Smooth muscle cell (in vitro differentiated cells): ENCODE measurements at regions not wholly inside any gene's neighbourhood (a gene's known extent, or its start where the extent isn't known, plus 50 kb on each side); places are given as distances from the start of the nearest gene placed in this dataset.
"Not testable (repeated sequence)": the region's sequence is repeated elsewhere in the genome, so short reads cannot be mapped to it uniquely, and the experiment has no call there.

ENCODE experiments used
- DNase-seq: peaks from one replicate; lab custom pipeline; 2025; ENCODE audit not compliant: unreplicated experiment; lab: John Stamatoyannopoulos, UW
- H2AFZ ChIP-seq: fragments of 200-600 bp; sonication (generic); 2 replicates; pipeline ENCODE4 v1.6.0; 2016; ENCODE audit warnings: antibody characterized with exemption, low read depth, mild to moderate bottlenecking
- H3F3A ChIP-seq: fragments of 200-600 bp; sonication (generic); 2 replicates; pipeline ENCODE4 v1.6.0; 2017; ENCODE audit warnings: antibody characterized with exemption, low read depth
- H3K27ac ChIP-seq: fragments of 200-600 bp; sonication (generic); 2 replicates; pipeline ENCODE4 v1.5.1; 2016; ENCODE audit warnings: low read depth, mild to moderate bottlenecking
- H3K27me3 ChIP-seq: fragments of 200-600 bp; sonication (generic); 2 replicates; pipeline ENCODE4 v1.6.1; 2016; ENCODE audit warnings: low read depth, mild to moderate bottlenecking
- H3K36me3 ChIP-seq: fragments of 200-600 bp; sonication (generic); 2 replicates; pipeline ENCODE4 v1.5.1; 2016; ENCODE audit warnings: low read depth
- H3K4me1 ChIP-seq: fragments of 200-600 bp; sonication (generic); 2 replicates; pipeline ENCODE4 v1.5.1; 2016; ENCODE audit warnings: low read depth
- H3K4me2 ChIP-seq: fragments of 200-600 bp; sonication (generic); 2 replicates; pipeline ENCODE4 v1.6.0; 2016; ENCODE audit warnings: mild to moderate bottlenecking
- H3K4me3 ChIP-seq: fragments of 200-600 bp; sonication (generic); 2 replicates; pipeline ENCODE4 v1.5.1; 2016; ENCODE audit warnings: mild to moderate bottlenecking
- H3K79me2 ChIP-seq: fragments of 200-600 bp; sonication (generic); 2 replicates; pipeline ENCODE4 v1.6.0; 2016; ENCODE audit warnings: low read depth, mild to moderate bottlenecking
- H3K9ac ChIP-seq: fragments of 200-600 bp; sonication (generic); 2 replicates; pipeline ENCODE4 v1.6.0; 2016; ENCODE audit warnings: low read depth
- H3K9me3 ChIP-seq: fragments of 200-600 bp; sonication (generic); replicated peaks from 2 replicates; pipeline ENCODE4 v1.5.1; 2016; ENCODE audit warnings: low read depth
- H4K20me1 ChIP-seq: fragments of 200-600 bp; sonication (generic); 2 replicates; pipeline ENCODE4 v1.6.0; 2016; ENCODE audit warnings: low read depth
- WGBS: methylation state at CpG from one replicate; pipeline ENCODE4 v1.1.7; 2016; ENCODE audit warnings: low lambda C conversion rate; 5-methylcytosine and 5-hydroxymethylcytosine counted together
- TF ChIP-seq, protein P1 (sequence below): fragments of 200-600 bp; sonication (generic); IDR thresholded peaks from 2 replicates; pipeline ENCODE4 v1.5.1; 2017; ENCODE audit warnings: borderline replicate concordance, mild to moderate bottlenecking, antibody characterized with exemption; ENCODE audit not compliant: insufficient read depth, poor library complexity, severe bottlenecking

GRCh38 chr6:86502497-86502896 lies 434.8 kb upstream of the HTR1E start:
- no peak for DNase-seq
- WGBS, result 76% methylated on average over 3 of the region's 3 CpGs

DNA sequence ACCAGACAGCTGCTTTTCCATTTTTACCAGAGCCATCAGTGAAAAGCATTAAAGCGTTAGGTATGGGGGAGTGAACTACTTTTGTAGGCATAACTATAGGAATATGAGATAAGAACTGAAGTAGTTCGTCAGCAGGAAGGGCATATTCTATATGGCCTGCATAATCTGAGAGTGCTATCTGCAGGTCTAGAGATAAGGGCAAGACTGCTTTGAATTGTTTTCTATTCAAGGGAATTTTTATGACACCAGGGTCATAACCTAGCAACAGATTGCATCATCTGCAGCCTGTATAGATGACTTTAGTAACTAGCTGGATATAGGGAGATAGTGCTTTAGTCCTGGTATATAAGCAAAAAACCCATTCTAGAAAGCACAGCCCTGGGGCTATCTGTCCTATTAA lies 437.3 kb upstream of the HTR1E start:
- Histone ChIP-seq H2AFZ (no peak overlapping the region), H3K9me3 (no peaks in the 10 kb centered on the region), H3K9ac (no peak overlapping the region), H3K27me3 (no peaks in the 10 kb centered on the region), H3K4me3 (no peak overlapping the region), H3K4me2 (no peak overlapping the region), H3K4me1 (no peaks in the 10 kb centered on the region), H3F3A (no peaks in the 10 kb centered on the region), H3K79me2 (no peaks in the 10 kb centered on the region), H3K36me3 (no peaks in the 10 kb centered on the region), H4K20me1 (no peaks in the 10 kb centered on the region), H3K27ac (no peak overlapping the region)
- no peak for DNase-seq
- WGBS, result 46% methylated on average over 2 of the region's 2 CpGs
- TF ChIP-seq, protein P1, sequence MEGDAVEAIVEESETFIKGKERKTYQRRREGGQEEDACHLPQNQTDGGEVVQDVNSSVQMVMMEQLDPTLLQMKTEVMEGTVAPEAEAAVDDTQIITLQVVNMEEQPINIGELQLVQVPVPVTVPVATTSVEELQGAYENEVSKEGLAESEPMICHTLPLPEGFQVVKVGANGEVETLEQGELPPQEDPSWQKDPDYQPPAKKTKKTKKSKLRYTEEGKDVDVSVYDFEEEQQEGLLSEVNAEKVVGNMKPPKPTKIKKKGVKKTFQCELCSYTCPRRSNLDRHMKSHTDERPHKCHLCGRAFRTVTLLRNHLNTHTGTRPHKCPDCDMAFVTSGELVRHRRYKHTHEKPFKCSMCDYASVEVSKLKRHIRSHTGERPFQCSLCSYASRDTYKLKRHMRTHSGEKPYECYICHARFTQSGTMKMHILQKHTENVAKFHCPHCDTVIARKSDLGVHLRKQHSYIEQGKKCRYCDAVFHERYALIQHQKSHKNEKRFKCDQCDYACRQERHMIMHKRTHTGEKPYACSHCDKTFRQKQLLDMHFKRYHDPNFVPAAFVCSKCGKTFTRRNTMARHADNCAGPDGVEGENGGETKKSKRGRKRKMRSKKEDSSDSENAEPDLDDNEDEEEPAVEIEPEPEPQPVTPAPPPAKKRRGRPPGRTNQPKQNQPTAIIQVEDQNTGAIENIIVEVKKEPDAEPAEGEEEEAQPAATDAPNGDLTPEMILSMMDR, result no peak

More at GRCh38 chr6:86502497-86502896, 434.8 kb upstream of the HTR1E start:
- Histone ChIP-seq H3K79me2 (no peaks in the 10 kb centered on the region), H3K9me3 (no peaks in the 10 kb centered on the region), H3K27ac (no peak overlapping the region), H3K9ac (no peak overlapping the region), H3K4me3 (no peak overlapping the region), H4K20me1 (no peaks in the 10 kb centered on the region), H3K27me3 (no peaks in the 10 kb centered on the region), H2AFZ (no peak overlapping the region), H3K4me2 (no peak overlapping the region), H3K4me1 (no peaks in the 10 kb centered on the region), H3F3A (no peaks in the 10 kb centered on the region), H3K36me3 (no peaks in the 10 kb centered on the region)
- TF ChIP-seq, protein P1, result no peak

DNA sequence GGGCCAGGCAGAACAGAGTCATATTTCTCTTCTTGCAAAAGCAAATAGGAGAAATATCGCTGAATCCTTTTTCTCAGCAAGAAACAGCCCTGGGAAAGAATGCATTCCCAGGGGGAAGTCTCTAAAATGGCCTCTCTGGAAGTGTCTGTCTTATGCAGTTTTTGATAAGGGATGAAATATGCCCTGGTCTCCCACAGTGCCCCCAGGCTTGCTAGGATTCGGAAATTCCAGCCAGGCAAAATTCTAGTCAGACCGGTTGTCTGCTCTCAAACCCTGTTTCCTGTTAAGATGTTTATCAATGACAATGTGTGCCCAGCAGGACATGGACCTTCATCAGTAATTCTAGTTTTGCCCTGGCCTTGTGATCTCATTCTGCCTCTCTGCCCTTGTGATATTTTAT lies 448.3 kb upstream of the HTR1E start:
- not testable (repeated sequence) for H3K4me2 ChIP-seq, H3K9ac ChIP-seq, H3K4me1 ChIP-seq, H3K36me3 ChIP-seq, DNase-seq, H4K20me1 ChIP-seq, H3K79me2 ChIP-seq, H3F3A ChIP-seq, H3K27ac ChIP-seq, H3K4me3 ChIP-seq, H3K9me3 ChIP-seq, H2AFZ ChIP-seq, H3K27me3 ChIP-seq
- 66% methylated on average over 3 of the region's 3 CpGs for WGBS

DNA sequence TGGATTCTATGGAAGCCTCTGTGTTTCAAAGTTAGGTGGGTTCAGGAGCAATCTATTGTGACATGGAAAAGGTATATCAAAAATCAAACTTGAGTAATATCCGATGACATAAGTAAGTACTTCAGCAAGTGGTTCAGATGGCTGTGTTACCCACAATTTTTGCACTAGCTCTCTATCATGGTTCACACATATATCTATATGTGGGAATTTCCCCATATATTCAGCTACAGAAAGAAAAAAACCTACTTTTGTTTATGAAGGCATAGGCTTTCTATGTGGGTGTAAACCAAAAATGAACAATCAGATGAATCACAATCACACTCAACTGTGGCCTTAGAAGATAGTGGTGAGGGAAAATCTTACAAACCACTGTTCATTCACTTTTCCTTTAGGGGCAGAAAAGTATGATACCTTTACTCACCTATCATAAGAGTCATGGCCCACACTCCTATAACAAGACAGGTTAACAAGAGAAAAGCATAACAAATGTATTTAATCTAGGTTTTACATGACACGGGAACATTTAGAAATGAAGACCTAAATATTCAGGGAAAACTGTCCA lies 449.6 kb upstream of the HTR1E start:
- Histone ChIP-seq H3F3A (no peaks in the 10 kb centered on the region), H3K4me3 (no peak overlapping the region), H3K4me2 (no peak overlapping the region), H2AFZ (no peak overlapping the region), H3K27ac (no peak overlapping the region), H3K4me1 (no peaks in the 10 kb centered on the region), H3K79me2 (no peaks in the 10 kb centered on the region), H3K36me3 (no peaks in the 10 kb centered on the region), H3K27me3 (no peaks in the 10 kb centered on the region), H3K9me3 (no peaks in the 10 kb centered on the region), H3K9ac (no peak overlapping the region), H4K20me1 (no peaks in the 10 kb centered on the region)
- no peak for DNase-seq
- TF ChIP-seq, protein P1, result no peak
- WGBS, result 95% methylated on average over 2 of the region's 2 CpGs

DNA sequence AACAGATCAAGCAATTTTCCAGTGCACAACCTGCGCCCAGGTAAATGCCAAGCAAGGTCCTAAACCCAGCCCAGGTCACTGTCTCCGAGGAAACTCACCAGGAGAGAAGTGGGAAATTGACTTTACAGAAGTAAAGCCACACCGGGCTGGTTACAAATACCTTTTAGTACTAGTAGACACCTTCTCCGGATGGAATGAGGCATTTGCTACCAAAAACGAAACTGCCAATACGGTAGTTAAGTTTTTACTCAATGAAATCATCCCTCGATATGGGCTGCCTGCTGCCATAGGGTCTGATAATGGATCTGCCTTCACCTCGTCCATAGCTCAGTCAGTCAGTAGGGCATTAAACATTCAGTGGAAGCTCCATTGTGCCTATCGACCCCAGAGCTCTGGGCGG lies 459.0 kb upstream of the HTR1E start:
- H3K4me3 ChIP-seq, H3K27ac ChIP-seq, H3K79me2 ChIP-seq, H3K4me1 ChIP-seq, H3K4me2 ChIP-seq, H3K36me3 ChIP-seq, H3F3A ChIP-seq, H4K20me1 ChIP-seq, H2AFZ ChIP-seq, H3K9ac ChIP-seq, H3K27me3 ChIP-seq, DNase-seq, H3K9me3 ChIP-seq: not testable (repeated sequence)
- 94% methylated on average over 10 of the region's 10 CpGs for WGBS
